Ishikawa (cell line): ENCODE measurements at regions not wholly inside any gene's neighbourhood (a gene's known extent, or its start where the extent isn't known, plus 50 kb on each side); places are given as distances from the start of the nearest gene placed in this dataset.

Experiments used
- CEBPB ChIP-seq: IDR thresholded peaks from 2 replicates; pipeline ENCODE4 v1.6.1; 2012
- CREB1 ChIP-seq: IDR thresholded peaks from 2 replicates; pipeline ENCODE4 v1.6.1; 2012; ENCODE audit warnings: low read depth
- EGR1 ChIP-seq: IDR thresholded peaks from 2 replicates; pipeline ENCODE4 v1.6.1; 2012
- EP300 ChIP-seq: IDR thresholded peaks from 2 replicates; pipeline ENCODE4 v1.6.1; 2012; ENCODE audit warnings: borderline replicate concordance
- FOXM1 ChIP-seq: IDR thresholded peaks from 2 replicates; pipeline ENCODE4 v1.6.1; 2012; ENCODE audit warnings: low read depth, borderline replicate concordance
- RAD21 ChIP-seq: IDR thresholded peaks from 2 replicates; pipeline ENCODE4 v1.6.1; 2012; ENCODE audit warnings: low read depth
- TAF1 ChIP-seq: IDR thresholded peaks from 2 replicates; pipeline ENCODE4 v1.6.1; 2012; ENCODE audit warnings: low read depth, mild to moderate bottlenecking
- TCF12 ChIP-seq: IDR thresholded peaks from 2 replicates; pipeline ENCODE4 v1.6.1; 2012; ENCODE audit warnings: low read depth
- TEAD4 ChIP-seq: IDR thresholded peaks from 2 replicates; pipeline ENCODE4 v1.6.1; 2012
- YY1 ChIP-seq: IDR thresholded peaks from 2 replicates; pipeline ENCODE4 v1.6.1; 2012; ENCODE audit warnings: low read depth
- ZBTB7A ChIP-seq: IDR thresholded peaks from 2 replicates; pipeline ENCODE4 v1.6.1; 2012; ENCODE audit warnings: low read depth
- TF ChIP-seq, protein P1 (sequence below): IDR thresholded peaks from 2 replicates; pipeline ENCODE4 v1.6.1; 2012
- TF ChIP-seq, protein P2 (sequence below): IDR thresholded peaks from 2 replicates; pipeline ENCODE4 v1.6.1; 2012; ENCODE audit warnings: low read depth, mild to moderate bottlenecking
- TF ChIP-seq, protein P3 (sequence below): IDR thresholded peaks from 2 replicates; pipeline ENCODE4 v1.6.1; 2012

DNA sequence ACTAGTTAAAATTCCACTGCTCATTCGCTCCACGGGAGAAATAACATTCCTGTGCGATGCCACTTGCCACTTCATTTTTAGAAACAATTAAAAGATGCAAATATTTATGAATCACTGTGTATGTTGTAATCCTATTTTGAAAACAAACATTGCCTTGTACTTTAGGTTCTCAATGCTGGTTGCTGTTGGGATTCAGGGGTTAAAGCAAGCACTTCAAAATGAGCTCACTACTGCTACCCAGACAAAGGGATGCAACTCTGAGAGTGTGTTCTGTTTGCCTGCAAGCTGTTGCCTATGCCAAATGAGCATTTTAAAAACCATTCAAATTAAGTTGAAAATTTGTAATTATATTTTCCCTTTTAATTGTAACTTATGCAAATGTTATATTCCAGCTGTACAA is 87.5 kb downstream of the RWDD3 start:
- TF ChIP-seq FOXM1: no peak
- TF ChIP-seq, protein P1, sequence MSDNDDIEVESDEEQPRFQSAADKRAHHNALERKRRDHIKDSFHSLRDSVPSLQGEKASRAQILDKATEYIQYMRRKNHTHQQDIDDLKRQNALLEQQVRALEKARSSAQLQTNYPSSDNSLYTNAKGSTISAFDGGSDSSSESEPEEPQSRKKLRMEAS: no peak
- TF ChIP-seq, protein P2, sequence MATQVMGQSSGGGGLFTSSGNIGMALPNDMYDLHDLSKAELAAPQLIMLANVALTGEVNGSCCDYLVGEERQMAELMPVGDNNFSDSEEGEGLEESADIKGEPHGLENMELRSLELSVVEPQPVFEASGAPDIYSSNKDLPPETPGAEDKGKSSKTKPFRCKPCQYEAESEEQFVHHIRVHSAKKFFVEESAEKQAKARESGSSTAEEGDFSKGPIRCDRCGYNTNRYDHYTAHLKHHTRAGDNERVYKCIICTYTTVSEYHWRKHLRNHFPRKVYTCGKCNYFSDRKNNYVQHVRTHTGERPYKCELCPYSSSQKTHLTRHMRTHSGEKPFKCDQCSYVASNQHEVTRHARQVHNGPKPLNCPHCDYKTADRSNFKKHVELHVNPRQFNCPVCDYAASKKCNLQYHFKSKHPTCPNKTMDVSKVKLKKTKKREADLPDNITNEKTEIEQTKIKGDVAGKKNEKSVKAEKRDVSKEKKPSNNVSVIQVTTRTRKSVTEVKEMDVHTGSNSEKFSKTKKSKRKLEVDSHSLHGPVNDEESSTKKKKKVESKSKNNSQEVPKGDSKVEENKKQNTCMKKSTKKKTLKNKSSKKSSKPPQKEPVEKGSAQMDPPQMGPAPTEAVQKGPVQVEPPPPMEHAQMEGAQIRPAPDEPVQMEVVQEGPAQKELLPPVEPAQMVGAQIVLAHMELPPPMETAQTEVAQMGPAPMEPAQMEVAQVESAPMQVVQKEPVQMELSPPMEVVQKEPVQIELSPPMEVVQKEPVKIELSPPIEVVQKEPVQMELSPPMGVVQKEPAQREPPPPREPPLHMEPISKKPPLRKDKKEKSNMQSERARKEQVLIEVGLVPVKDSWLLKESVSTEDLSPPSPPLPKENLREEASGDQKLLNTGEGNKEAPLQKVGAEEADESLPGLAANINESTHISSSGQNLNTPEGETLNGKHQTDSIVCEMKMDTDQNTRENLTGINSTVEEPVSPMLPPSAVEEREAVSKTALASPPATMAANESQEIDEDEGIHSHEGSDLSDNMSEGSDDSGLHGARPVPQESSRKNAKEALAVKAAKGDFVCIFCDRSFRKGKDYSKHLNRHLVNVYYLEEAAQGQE: no peak
- no peak for TF ChIP-seq CREB1
- TF ChIP-seq YY1: no peak
- TF ChIP-seq ZBTB7A: no peak
- no peak for TF ChIP-seq TAF1
- no peak for TF ChIP-seq RAD21
- no peak for TF ChIP-seq EGR1
- no peak for TF ChIP-seq CEBPB
- TF ChIP-seq, protein P3, sequence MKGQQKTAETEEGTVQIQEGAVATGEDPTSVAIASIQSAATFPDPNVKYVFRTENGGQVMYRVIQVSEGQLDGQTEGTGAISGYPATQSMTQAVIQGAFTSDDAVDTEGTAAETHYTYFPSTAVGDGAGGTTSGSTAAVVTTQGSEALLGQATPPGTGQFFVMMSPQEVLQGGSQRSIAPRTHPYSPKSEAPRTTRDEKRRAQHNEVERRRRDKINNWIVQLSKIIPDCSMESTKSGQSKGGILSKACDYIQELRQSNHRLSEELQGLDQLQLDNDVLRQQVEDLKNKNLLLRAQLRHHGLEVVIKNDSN: no peak
- TF ChIP-seq EP300: no peak
- TF ChIP-seq TCF12: no peak
- TF ChIP-seq TEAD4: no peak
